Fibroblast of peridontal ligament (primary cell): ENCODE measurements at regions not wholly inside any gene's neighbourhood (a gene's known extent, or its start where the extent isn't known, plus 50 kb on each side); places are given as distances from the start of the nearest gene placed in this dataset.
"Not testable (repeated sequence)": the region's sequence is repeated elsewhere in the genome, so short reads cannot be mapped to it uniquely, and the experiment has no call there.

Source experiments
- DNase-seq: peaks from one replicate; pipeline ENCODE4 v3.0.0-alpha.2; 2010; ENCODE audit errors: extremely low read depth

GRCh38 chr22:23500508-23501260 is 79.4 kb downstream of the IGLL1 start:
- no peak for DNase-seq

- DNase-seq, result no peak
Measured at GRCh38 chr22:23499845-23500500, 80.1 kb downstream of the IGLL1 start.

GRCh38 chr22:23498811-23499798 is 81.0 kb downstream of the IGLL1 start:
- DNase-seq, result no peak

- DNase-seq, result not testable (repeated sequence)
Measured at GRCh38 chr22:23497889-23498288, 82.2 kb downstream of the IGLL1 start.

- DNase-seq, result no peak
Measured at GRCh38 chr22:23497016-23497885, 82.8 kb downstream of the IGLL1 start.

GRCh38 chr22:23496445-23496833 is 83.7 kb downstream of the IGLL1 start:
- no peak for DNase-seq

GRCh38 chr22:23495614-23496444 is 84.3 kb downstream of the IGLL1 start:
- DNase-seq, result no peak

- no peak for DNase-seq
Measured at GRCh38 chr22:23494930-23495266, 85.2 kb downstream of the IGLL1 start.

GRCh38 chr22:23485490-23485889 is 94.6 kb downstream of the IGLL1 start:
- DNase-seq, result no peak

- DNase-seq, result no peak
Measured at GRCh38 chr22:23484651-23485050, 95.4 kb downstream of the IGLL1 start.

GRCh38 chr22:23481369-23481768 is 98.7 kb downstream of the IGLL1 start:
- no peak for DNase-seq

- DNase-seq, result no peak
Measured at GRCh38 chr22:23478175-23478574, 101.9 kb downstream of the IGLL1 start.

GRCh38 chr22:23474531-23474930 is 105.6 kb downstream of the IGLL1 start:
- DNase-seq, result not testable (repeated sequence)

GRCh38 chr22:23473901-23474300 is 106.2 kb downstream of the IGLL1 start:
- DNase-seq, result no peak

GRCh38 chr22:23472376-23472775 is 107.7 kb downstream of the IGLL1 start:
- not testable (repeated sequence) for DNase-seq

GRCh38 chr22:23471698-23472097 is 108.4 kb downstream of the IGLL1 start:
- DNase-seq, result no peak

- no peak for DNase-seq
Measured at GRCh38 chr22:23470811-23471389, 109.2 kb downstream of the IGLL1 start.

GRCh38 chr22:23467721-23468294 is 112.3 kb downstream of the IGLL1 start:
- DNase-seq, result no peak

GRCh38 chr22:23466351-23466750 is 113.7 kb downstream of the IGLL1 start:
- DNase-seq, result no peak

- peak; percentile 5 for DNase-seq
Measured at GRCh38 chr22:23464796-23465195, 115.3 kb downstream of the IGLL1 start.
